ENCODE measurements at regions not wholly inside any gene's neighbourhood (a gene's known extent, or its start where the extent isn't known, plus 50 kb on each side); places are given as distances from the start of the nearest gene placed in this dataset.
"Not testable (repeated sequence)": the region's sequence is repeated elsewhere in the genome, so short reads cannot be mapped to it uniquely, and the experiment has no call there.

- TF ChIP-seq POLR2AphosphoS5 (IDR thresholded peaks at IDR 0.05; ENCODE audit: borderline replicate concordance, low read depth, low read length) (no peak), FOXP2 (optimal IDR thresholded peaks at IDR 0.05; ENCODE audit: control extremely low read depth, extremely low read length, insufficient read depth) (no peak), EZH2 (IDR thresholded peaks at IDR 0.05) (no peak)
- no peaks in the 10 kb centered on the region for H3K36me3 ChIP-seq (ENCODE audit: insufficient read depth, low read length)
- H3K9me3 ChIP-seq (ENCODE audit: low read depth, low read length): no peaks in the 10 kb centered on the region
- no peak overlapping the region for H3K27ac ChIP-seq
- no peak for DNase-seq (ENCODE audit: low read depth, low spot score)
- H3K9ac ChIP-seq (ENCODE audit: insufficient read length): no peak overlapping the region
- H3K4me3 ChIP-seq: no peak overlapping the region
Measured at GRCh38 chr9:126165755-126166154, 160.9 kb upstream of the MVB12B start.

GRCh38 chr9:126166291-126166690 lies 160.3 kb upstream of the MVB12B start:
- H3K9ac ChIP-seq (ENCODE audit: insufficient read length): no peak overlapping the region
- no peaks in the 10 kb centered on the region for H3K36me3 ChIP-seq (ENCODE audit: insufficient read depth, low read length)
- DNase-seq (ENCODE audit: low read depth, low spot score): no peak
- H3K27ac ChIP-seq: no peak overlapping the region
- H3K4me3 ChIP-seq: no peak overlapping the region
- no peaks in the 10 kb centered on the region for H3K9me3 ChIP-seq (ENCODE audit: low read depth, low read length)
- TF ChIP-seq POLR2AphosphoS5 (IDR thresholded peaks at IDR 0.05; ENCODE audit: borderline replicate concordance, low read depth, low read length) (no peak), EZH2 (IDR thresholded peaks at IDR 0.05) (no peak), FOXP2 (optimal IDR thresholded peaks at IDR 0.05; ENCODE audit: control extremely low read depth, extremely low read length, insufficient read depth) (no peak)

GRCh38 chr9:126166866-126167265 lies 159.8 kb upstream of the MVB12B start:
- TF ChIP-seq EZH2 (IDR thresholded peaks at IDR 0.05): no peak
- no peak for TF ChIP-seq POLR2AphosphoS5 (IDR thresholded peaks at IDR 0.05; ENCODE audit: borderline replicate concordance, low read depth, low read length)
- no peak for TF ChIP-seq FOXP2 (optimal IDR thresholded peaks at IDR 0.05; ENCODE audit: control extremely low read depth, extremely low read length, insufficient read depth)
- no peak overlapping the region for H3K9ac ChIP-seq (ENCODE audit: insufficient read length)
- H3K36me3 ChIP-seq (ENCODE audit: insufficient read depth, low read length): no peaks in the 10 kb centered on the region
- DNase-seq (ENCODE audit: low read depth, low spot score): no peak
- no peak overlapping the region for H3K4me3 ChIP-seq
- H3K9me3 ChIP-seq (ENCODE audit: low read depth, low read length): no peaks in the 10 kb centered on the region
- H3K27ac ChIP-seq: no peak overlapping the region

GRCh38 chr9:126169736-126170135 lies 156.9 kb upstream of the MVB12B start:
- no peak overlapping the region for H3K27ac ChIP-seq
- no peaks in the 10 kb centered on the region for H3K9me3 ChIP-seq (ENCODE audit: low read depth, low read length)
- no peak overlapping the region for H3K9ac ChIP-seq (ENCODE audit: insufficient read length)
- TF ChIP-seq FOXP2 (optimal IDR thresholded peaks at IDR 0.05; ENCODE audit: control extremely low read depth, extremely low read length, insufficient read depth) (no peak), POLR2AphosphoS5 (IDR thresholded peaks at IDR 0.05; ENCODE audit: borderline replicate concordance, low read depth, low read length) (no peak), EZH2 (IDR thresholded peaks at IDR 0.05) (no peak)
- no peaks in the 10 kb centered on the region for H3K36me3 ChIP-seq (ENCODE audit: insufficient read depth, low read length)
- no peak overlapping the region for H3K4me3 ChIP-seq
- no peak for DNase-seq (ENCODE audit: low read depth, low spot score)

GRCh38 chr9:126170286-126170823 lies 156.3 kb upstream of the MVB12B start:
- H3K9me3 ChIP-seq (ENCODE audit: low read depth, low read length): no peaks in the 10 kb centered on the region

GRCh38 chr9:126171641-126172040 lies 155.0 kb upstream of the MVB12B start:
- Histone ChIP-seq H3K36me3 (ENCODE audit: insufficient read depth, low read length) (no peaks in the 10 kb centered on the region), H3K9me3 (ENCODE audit: low read depth, low read length) (no peaks in the 10 kb centered on the region), H3K27ac (no peak overlapping the region), H3K4me3 (no peak overlapping the region), H3K9ac (ENCODE audit: insufficient read length) (no peak overlapping the region)
- no peak for DNase-seq (ENCODE audit: low read depth, low spot score)
- TF ChIP-seq POLR2AphosphoS5 (IDR thresholded peaks at IDR 0.05; ENCODE audit: borderline replicate concordance, low read depth, low read length) (no peak), FOXP2 (optimal IDR thresholded peaks at IDR 0.05; ENCODE audit: control extremely low read depth, extremely low read length, insufficient read depth) (no peak)

More at GRCh38 chr9:126170286-126170823, 156.3 kb upstream of the MVB12B start:
- no peak overlapping the region for H3K4me3 ChIP-seq
- no peak for DNase-seq (ENCODE audit: low read depth, low spot score)
- TF ChIP-seq POLR2AphosphoS5 (IDR thresholded peaks at IDR 0.05; ENCODE audit: borderline replicate concordance, low read depth, low read length) (no peak), FOXP2 (optimal IDR thresholded peaks at IDR 0.05; ENCODE audit: control extremely low read depth, extremely low read length, insufficient read depth) (no peak), EZH2 (IDR thresholded peaks at IDR 0.05) (no peak)
- no peak overlapping the region for H3K9ac ChIP-seq (ENCODE audit: insufficient read length)
- H3K36me3 ChIP-seq (ENCODE audit: insufficient read depth, low read length): no peaks in the 10 kb centered on the region
- no peak overlapping the region for H3K27ac ChIP-seq

- Histone ChIP-seq H3K9me3 (ENCODE audit: low read depth, low read length) (no peaks in the 10 kb centered on the region), H3K27ac (no peak overlapping the region), H3K9ac (ENCODE audit: insufficient read length) (no peak overlapping the region), H3K4me3 (no peak overlapping the region), H3K36me3 (ENCODE audit: insufficient read depth, low read length) (no peaks in the 10 kb centered on the region)
- TF ChIP-seq FOXP2 (optimal IDR thresholded peaks at IDR 0.05; ENCODE audit: control extremely low read depth, extremely low read length, insufficient read depth) (no peak), EZH2 (IDR thresholded peaks at IDR 0.05) (no peak), POLR2AphosphoS5 (IDR thresholded peaks at IDR 0.05; ENCODE audit: borderline replicate concordance, low read depth, low read length) (no peak)
- no peak for DNase-seq (ENCODE audit: low read depth, low spot score)
Measured at GRCh38 chr9:126173401-126173800, 153.2 kb upstream of the MVB12B start.

GRCh38 chr9:126173929-126174328 lies 152.7 kb upstream of the MVB12B start:
- DNase-seq (ENCODE audit: low read depth, low spot score): no peak
- TF ChIP-seq FOXP2 (optimal IDR thresholded peaks at IDR 0.05; ENCODE audit: control extremely low read depth, extremely low read length, insufficient read depth) (no peak), EZH2 (IDR thresholded peaks at IDR 0.05) (no peak)
- H3K4me3 ChIP-seq: no peak overlapping the region
- no peak overlapping the region for H3K9ac ChIP-seq (ENCODE audit: insufficient read length)
- H3K36me3 ChIP-seq (ENCODE audit: insufficient read depth, low read length): no peaks in the 10 kb centered on the region
- no peaks in the 10 kb centered on the region for H3K9me3 ChIP-seq (ENCODE audit: low read depth, low read length)
- H3K27ac ChIP-seq: no peak overlapping the region

GRCh38 chr9:126183266-126183665 lies 143.4 kb upstream of the MVB12B start:
- Histone ChIP-seq H3K27ac (no peak overlapping the region), H3K36me3 (ENCODE audit: insufficient read depth, low read length) (no peaks in the 10 kb centered on the region), H3K4me3 (no peak overlapping the region), H3K9me3 (ENCODE audit: low read depth, low read length) (no peaks in the 10 kb centered on the region), H3K9ac (ENCODE audit: insufficient read length) (no peak overlapping the region)
- TF ChIP-seq FOXP2 (optimal IDR thresholded peaks at IDR 0.05; ENCODE audit: control extremely low read depth, extremely low read length, insufficient read depth) (no peak), POLR2AphosphoS5 (IDR thresholded peaks at IDR 0.05; ENCODE audit: borderline replicate concordance, low read depth, low read length) (no peak), EZH2 (IDR thresholded peaks at IDR 0.05) (no peak)
- DNase-seq (ENCODE audit: low read depth, low spot score): no peak

- DNase-seq (ENCODE audit: low read depth, low spot score): not testable (repeated sequence)
Measured at GRCh38 chr9:126190994-126191393, 135.6 kb upstream of the MVB12B start.

More at GRCh38 chr9:126190994-126191393, 135.6 kb upstream of the MVB12B start:
- not testable (repeated sequence) for H3K36me3 ChIP-seq (ENCODE audit: insufficient read depth, low read length); H3K27ac ChIP-seq; H3K9me3 ChIP-seq (ENCODE audit: low read depth, low read length); H3K9ac ChIP-seq (ENCODE audit: insufficient read length); H3K4me3 ChIP-seq

All from SK-N-MC (cell line).